DND-41 (cell line): ENCODE measurements at regions not wholly inside any gene's neighbourhood (a gene's known extent, or its start where the extent isn't known, plus 50 kb on each side); places are given as distances from the start of the nearest gene placed in this dataset.

Experiments
- ATAC-seq: fragments of 200-7000 bp; cut with Tn5 transposase; 3 replicates; pipeline ENCODE4 v1.9.1; 2021; ENCODE audit warnings: low read depth; ENCODE audit not compliant: insufficient read depth
- DNase-seq: peaks from one replicate; pipeline ENCODE4 v3.0.0-alpha.2; 2020
- H2AFZ ChIP-seq: 2 replicates; pipeline ENCODE4 v1.6.0; 2012; ENCODE audit warnings: low read depth, low read length
- H3K27ac ChIP-seq: 2 replicates; pipeline ENCODE4 v1.5.1; 2012; ENCODE audit warnings: low read length, inconsistent platforms
- H3K27me3 ChIP-seq: fragments of 200-600 bp; sonication (generic); 2 replicates; pipeline ENCODE4 v1.6.0; 2012; ENCODE audit warnings: low read length, mild to moderate bottlenecking, inconsistent platforms; ENCODE audit not compliant: insufficient read depth, poor library complexity
- H3K36me3 ChIP-seq: 2 replicates; pipeline ENCODE4 v1.5.1; 2012; ENCODE audit warnings: low read length, inconsistent platforms; ENCODE audit not compliant: insufficient read depth
- H3K4me1 ChIP-seq: 2 replicates; pipeline ENCODE4 v1.5.1; 2012; ENCODE audit warnings: mild to moderate bottlenecking, low read length; ENCODE audit not compliant: insufficient read depth
- H3K4me2 ChIP-seq: 2 replicates; pipeline ENCODE4 v1.6.0; 2012; ENCODE audit warnings: mild to moderate bottlenecking, moderate library complexity, low read length, inconsistent platforms; ENCODE audit not compliant: insufficient read depth
- H3K4me3 ChIP-seq, 2 experiments: fragments of 200-600 bp in 1 of 2; shearing (Covaris generic) in 1 of 2; 2 replicates each; pipeline ENCODE4 v1.5.1; 2012 to 2016; ENCODE audit warnings: inconsistent platforms in 2 of 2, low read length in 2 of 2, mild to moderate bottlenecking in 2 of 2, low read depth in 1 of 2, moderate library complexity in 1 of 2
- H3K79me2 ChIP-seq: 2 replicates; pipeline ENCODE4 v1.6.0; 2012; ENCODE audit warnings: low read length, inconsistent platforms; ENCODE audit not compliant: insufficient read depth
- H3K9ac ChIP-seq: 2 replicates; pipeline ENCODE4 v1.6.0; 2012; ENCODE audit warnings: low read depth, mild to moderate bottlenecking, inconsistent platforms, low read length, moderate library complexity
- H3K9me3 ChIP-seq: 2 replicates; pipeline ENCODE4 v1.5.1; 2012; ENCODE audit warnings: low read length, moderate library complexity, mild to moderate bottlenecking, inconsistent platforms; ENCODE audit not compliant: insufficient read depth, severe bottlenecking
- H4K20me1 ChIP-seq: 2 replicates; pipeline ENCODE4 v1.6.0; 2012; ENCODE audit warnings: low read length; ENCODE audit not compliant: insufficient read depth
- CTCF ChIP-seq: IDR thresholded peaks from 2 replicates; pipeline ENCODE4 v1.5.1; 2012; ENCODE audit warnings: borderline replicate concordance, low read length, moderate library complexity, mild to moderate bottlenecking; ENCODE audit not compliant: poor library complexity, severe bottlenecking; ENCODE audit errors: extremely low read depth
- EZH2 ChIP-seq: IDR thresholded peaks from 3 replicates; pipeline ENCODE4 v1.6.1; 2012; ENCODE audit warnings: borderline replicate concordance, low read depth, mild to moderate bottlenecking, moderate library complexity, low read length, inconsistent platforms; ENCODE audit not compliant: severe bottlenecking

GRCh38 chr18:11523804-11524203, 85.6 kb upstream of the SLC35G4 start:
- no peaks in the 10 kb centered on the region for H3K9me3 ChIP-seq
- no peak overlapping the region for H3K4me2 ChIP-seq
- no peak overlapping the region for H3K9ac ChIP-seq

DNA sequence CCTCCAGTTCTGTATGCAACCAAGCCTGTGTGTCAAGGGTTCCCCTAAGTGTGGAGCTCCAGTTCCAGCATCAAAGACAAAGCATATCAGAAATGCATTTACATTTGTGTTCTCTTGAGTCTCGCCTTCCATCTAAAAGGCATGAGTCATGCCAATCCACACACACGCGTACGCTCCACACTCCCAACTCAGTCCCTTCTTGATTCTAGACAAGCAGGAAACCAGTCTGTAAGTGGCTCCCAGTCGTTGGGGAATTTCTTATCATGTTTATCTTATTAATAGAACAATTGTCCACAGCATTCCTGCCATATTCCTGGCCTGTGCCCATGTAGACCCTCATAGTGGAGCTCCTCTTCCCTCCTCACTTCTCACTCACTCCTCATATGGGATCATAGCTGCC, 86.4 kb upstream of the SLC35G4 start:
- Histone ChIP-seq H4K20me1 (no peaks in the 10 kb centered on the region), H3K4me3 (no peak overlapping the region), H3K9me3 (no peaks in the 10 kb centered on the region), H2AFZ (no peak overlapping the region), H3K36me3 (no peaks in the 10 kb centered on the region), H3K4me1 (no peaks in the 10 kb centered on the region), H3K79me2 (no peaks in the 10 kb centered on the region), H3K27me3 (no peaks in the 10 kb centered on the region), H3K9ac (no peak overlapping the region), H3K27ac (no peak overlapping the region), H3K4me2 (no peak overlapping the region)
- ATAC-seq = no peak
- no peak for DNase-seq
- no peak for TF ChIP-seq CTCF
- no peak for TF ChIP-seq EZH2

More at GRCh38 chr18:11523804-11524203, 85.6 kb upstream of the SLC35G4 start:
- ATAC-seq (no peak), DNase-seq (no peak)
- Histone ChIP-seq H3K27ac (no peak overlapping the region), H2AFZ (no peak overlapping the region), H3K79me2 (no peaks in the 10 kb centered on the region), H4K20me1 (no peaks in the 10 kb centered on the region), H3K4me1 (no peaks in the 10 kb centered on the region), H3K36me3 (no peaks in the 10 kb centered on the region), H3K27me3 (no peaks in the 10 kb centered on the region), H3K4me3 (no peak overlapping the region)
- TF ChIP-seq CTCF (no peak), EZH2 (no peak)

GRCh38 chr18:11521853-11522252, 87.5 kb upstream of the SLC35G4 start:
- Histone ChIP-seq H3K79me2 (no peaks in the 10 kb centered on the region), H3K4me2 (no peak overlapping the region), H4K20me1 (no peaks in the 10 kb centered on the region), H3K4me1 (no peaks in the 10 kb centered on the region), H2AFZ (no peak overlapping the region), H3K4me3 (no peak overlapping the region), H3K9ac (no peak overlapping the region), H3K27me3 (no peaks in the 10 kb centered on the region), H3K27ac (no peak overlapping the region), H3K9me3 (no peaks in the 10 kb centered on the region), H3K36me3 (no peaks in the 10 kb centered on the region)
- no peak for DNase-seq
- TF ChIP-seq CTCF (no peak), EZH2 (no peak)
- no peak for ATAC-seq

DNA sequence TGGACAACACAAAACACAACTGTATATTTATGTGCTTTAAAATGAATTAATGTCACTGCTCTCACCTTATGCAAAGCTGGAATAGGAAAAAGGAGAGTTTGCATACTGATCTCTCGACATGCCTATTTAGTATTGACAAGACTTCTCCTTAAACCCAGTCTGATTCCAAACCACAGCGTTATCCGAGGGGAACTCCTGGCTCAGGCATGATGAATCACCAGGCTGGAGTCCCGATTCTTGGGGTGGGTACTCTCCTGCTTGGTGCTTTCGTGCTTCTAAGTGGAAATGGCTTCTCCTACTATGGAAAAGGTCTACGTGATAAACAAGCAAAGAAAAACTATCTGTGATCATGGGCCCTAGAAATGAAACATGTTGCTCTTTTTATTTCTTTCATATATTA, 88.9 kb upstream of the SLC35G4 start:
- H4K20me1 ChIP-seq = no peaks in the 10 kb centered on the region
- H3K27me3 ChIP-seq = no peaks in the 10 kb centered on the region

More for the DNA sequence above, 88.9 kb upstream of the SLC35G4 start:
- Histone ChIP-seq H3K4me2 (no peak overlapping the region), H2AFZ (no peak overlapping the region), H3K9me3 (no peaks in the 10 kb centered on the region), H3K36me3 (no peaks in the 10 kb centered on the region), H3K9ac (no peak overlapping the region), H3K4me1 (no peaks in the 10 kb centered on the region), H3K79me2 (no peaks in the 10 kb centered on the region), H3K4me3 (no peak overlapping the region), H3K27ac (no peak overlapping the region)
- ATAC-seq (no peak), DNase-seq (no peak)
- no peak for TF ChIP-seq CTCF
- no peak for TF ChIP-seq EZH2
